Right lobe of liver (tissue), 4 donors: ENCODE measurements at regions not wholly inside any gene's neighbourhood (a gene's known extent, or its start where the extent isn't known, plus 50 kb on each side); places are given as distances from the start of the nearest gene placed in this dataset.

ENCODE experiments used
- POLR2A ChIP-seq: fragments of 450-650 bp; IDR thresholded peaks from one replicate; pipeline ENCODE4 v1.6.1; 2017; ENCODE audit warnings: antibody characterized with exemption, mild to moderate bottlenecking
- TF ChIP-seq, protein P1 (sequence below), 4 donors: fragments of 200-600 bp in 3 of 4; fragments of 450-650 bp in 1 of 4; IDR thresholded peaks; one replicate each; pipeline versions ENCODE4 v1.5.1 to v1.8.0; 2016 to 2022; ENCODE audit warnings: antibody characterized with exemption in 4 of 4, mild to moderate bottlenecking in 2 of 4
- donor health status: DM: no; HTN: no; CAD: no.
- donor health status: DM: no; HTN: no; CAD: no.
- donor health status: DM: no; HTN: yes; CAD: no.

DNA sequence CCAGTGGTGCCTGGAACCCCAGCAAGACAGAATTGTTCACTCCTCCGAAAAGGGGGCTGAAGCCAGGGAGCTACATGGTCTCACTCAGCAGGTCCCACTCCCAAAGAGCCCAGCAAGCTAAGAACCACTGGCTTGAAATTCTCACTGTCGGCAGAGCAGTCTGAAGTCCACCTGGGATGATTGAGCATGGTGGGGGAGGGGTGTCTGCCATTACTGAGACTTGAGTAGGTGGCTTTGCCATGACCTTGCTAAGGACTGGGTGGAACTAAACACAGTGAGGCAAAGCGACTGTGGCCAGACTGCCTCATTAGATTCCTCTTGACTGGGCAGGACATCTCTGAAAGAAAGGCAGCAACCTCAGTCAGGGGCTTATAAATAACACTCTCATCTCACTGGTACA lies 122.6 kb upstream of the ZC4H2 start:
- TF ChIP-seq, protein P1, sequence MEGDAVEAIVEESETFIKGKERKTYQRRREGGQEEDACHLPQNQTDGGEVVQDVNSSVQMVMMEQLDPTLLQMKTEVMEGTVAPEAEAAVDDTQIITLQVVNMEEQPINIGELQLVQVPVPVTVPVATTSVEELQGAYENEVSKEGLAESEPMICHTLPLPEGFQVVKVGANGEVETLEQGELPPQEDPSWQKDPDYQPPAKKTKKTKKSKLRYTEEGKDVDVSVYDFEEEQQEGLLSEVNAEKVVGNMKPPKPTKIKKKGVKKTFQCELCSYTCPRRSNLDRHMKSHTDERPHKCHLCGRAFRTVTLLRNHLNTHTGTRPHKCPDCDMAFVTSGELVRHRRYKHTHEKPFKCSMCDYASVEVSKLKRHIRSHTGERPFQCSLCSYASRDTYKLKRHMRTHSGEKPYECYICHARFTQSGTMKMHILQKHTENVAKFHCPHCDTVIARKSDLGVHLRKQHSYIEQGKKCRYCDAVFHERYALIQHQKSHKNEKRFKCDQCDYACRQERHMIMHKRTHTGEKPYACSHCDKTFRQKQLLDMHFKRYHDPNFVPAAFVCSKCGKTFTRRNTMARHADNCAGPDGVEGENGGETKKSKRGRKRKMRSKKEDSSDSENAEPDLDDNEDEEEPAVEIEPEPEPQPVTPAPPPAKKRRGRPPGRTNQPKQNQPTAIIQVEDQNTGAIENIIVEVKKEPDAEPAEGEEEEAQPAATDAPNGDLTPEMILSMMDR (IDR thresholded peaks at IDR 0.05), result no peak
- no peak for TF ChIP-seq POLR2A
